ENCODE measurements at regions not wholly inside any gene's neighbourhood (a gene's known extent, or its start where the extent isn't known, plus 50 kb on each side); places are given as distances from the start of the nearest gene placed in this dataset.

DNA sequence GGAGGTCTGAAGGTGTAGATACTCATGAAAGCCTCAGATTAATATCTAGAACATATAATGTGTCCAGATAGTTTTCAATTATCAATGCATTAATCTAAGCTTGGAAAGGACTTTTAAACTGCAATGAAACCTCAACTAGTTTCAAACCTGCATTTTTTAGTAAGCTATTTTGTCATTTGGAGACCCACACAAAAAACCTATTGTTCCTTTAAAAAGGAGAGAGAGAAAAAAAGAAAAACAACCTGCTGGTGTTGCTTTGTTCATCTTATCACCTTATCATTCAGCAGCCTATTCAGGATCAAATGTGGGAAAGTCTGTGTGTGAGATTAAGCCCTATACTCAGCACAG is 215.7 kb upstream of the PLEKHG7 start:
- no peak for TF ChIP-seq EZH2 (IDR thresholded peaks at IDR 0.05; ENCODE audit: low read depth, unreplicated experiment)
- TF ChIP-seq, protein P1, sequence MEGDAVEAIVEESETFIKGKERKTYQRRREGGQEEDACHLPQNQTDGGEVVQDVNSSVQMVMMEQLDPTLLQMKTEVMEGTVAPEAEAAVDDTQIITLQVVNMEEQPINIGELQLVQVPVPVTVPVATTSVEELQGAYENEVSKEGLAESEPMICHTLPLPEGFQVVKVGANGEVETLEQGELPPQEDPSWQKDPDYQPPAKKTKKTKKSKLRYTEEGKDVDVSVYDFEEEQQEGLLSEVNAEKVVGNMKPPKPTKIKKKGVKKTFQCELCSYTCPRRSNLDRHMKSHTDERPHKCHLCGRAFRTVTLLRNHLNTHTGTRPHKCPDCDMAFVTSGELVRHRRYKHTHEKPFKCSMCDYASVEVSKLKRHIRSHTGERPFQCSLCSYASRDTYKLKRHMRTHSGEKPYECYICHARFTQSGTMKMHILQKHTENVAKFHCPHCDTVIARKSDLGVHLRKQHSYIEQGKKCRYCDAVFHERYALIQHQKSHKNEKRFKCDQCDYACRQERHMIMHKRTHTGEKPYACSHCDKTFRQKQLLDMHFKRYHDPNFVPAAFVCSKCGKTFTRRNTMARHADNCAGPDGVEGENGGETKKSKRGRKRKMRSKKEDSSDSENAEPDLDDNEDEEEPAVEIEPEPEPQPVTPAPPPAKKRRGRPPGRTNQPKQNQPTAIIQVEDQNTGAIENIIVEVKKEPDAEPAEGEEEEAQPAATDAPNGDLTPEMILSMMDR (conservative IDR thresholded peaks at IDR 0.05; ENCODE audit: low read depth in 2 of 2), result no peak
- TF ChIP-seq, protein P2, sequence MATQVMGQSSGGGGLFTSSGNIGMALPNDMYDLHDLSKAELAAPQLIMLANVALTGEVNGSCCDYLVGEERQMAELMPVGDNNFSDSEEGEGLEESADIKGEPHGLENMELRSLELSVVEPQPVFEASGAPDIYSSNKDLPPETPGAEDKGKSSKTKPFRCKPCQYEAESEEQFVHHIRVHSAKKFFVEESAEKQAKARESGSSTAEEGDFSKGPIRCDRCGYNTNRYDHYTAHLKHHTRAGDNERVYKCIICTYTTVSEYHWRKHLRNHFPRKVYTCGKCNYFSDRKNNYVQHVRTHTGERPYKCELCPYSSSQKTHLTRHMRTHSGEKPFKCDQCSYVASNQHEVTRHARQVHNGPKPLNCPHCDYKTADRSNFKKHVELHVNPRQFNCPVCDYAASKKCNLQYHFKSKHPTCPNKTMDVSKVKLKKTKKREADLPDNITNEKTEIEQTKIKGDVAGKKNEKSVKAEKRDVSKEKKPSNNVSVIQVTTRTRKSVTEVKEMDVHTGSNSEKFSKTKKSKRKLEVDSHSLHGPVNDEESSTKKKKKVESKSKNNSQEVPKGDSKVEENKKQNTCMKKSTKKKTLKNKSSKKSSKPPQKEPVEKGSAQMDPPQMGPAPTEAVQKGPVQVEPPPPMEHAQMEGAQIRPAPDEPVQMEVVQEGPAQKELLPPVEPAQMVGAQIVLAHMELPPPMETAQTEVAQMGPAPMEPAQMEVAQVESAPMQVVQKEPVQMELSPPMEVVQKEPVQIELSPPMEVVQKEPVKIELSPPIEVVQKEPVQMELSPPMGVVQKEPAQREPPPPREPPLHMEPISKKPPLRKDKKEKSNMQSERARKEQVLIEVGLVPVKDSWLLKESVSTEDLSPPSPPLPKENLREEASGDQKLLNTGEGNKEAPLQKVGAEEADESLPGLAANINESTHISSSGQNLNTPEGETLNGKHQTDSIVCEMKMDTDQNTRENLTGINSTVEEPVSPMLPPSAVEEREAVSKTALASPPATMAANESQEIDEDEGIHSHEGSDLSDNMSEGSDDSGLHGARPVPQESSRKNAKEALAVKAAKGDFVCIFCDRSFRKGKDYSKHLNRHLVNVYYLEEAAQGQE (IDR thresholded peaks at IDR 0.05; ENCODE audit: unreplicated experiment), result no peak
- TF ChIP-seq POLR2AphosphoS5 (IDR thresholded peaks at IDR 0.05; ENCODE audit: low read depth), result no peak
- TF ChIP-seq STAT1 (IDR thresholded peaks at IDR 0.05; ENCODE audit: unreplicated experiment), result no peak
- no peak for TF ChIP-seq JUNB (IDR thresholded peaks at IDR 0.05; ENCODE audit: unreplicated experiment)
- no peak for TF ChIP-seq ZNF462 (CRISPR knock-in tag; IDR thresholded peaks at IDR 0.05)
- no peak for TF ChIP-seq CREB1 (CRISPR knock-in tag; IDR thresholded peaks at IDR 0.05; ENCODE audit: low read depth)
- no peak for TF ChIP-seq EZH2phosphoT487 (IDR thresholded peaks at IDR 0.05; ENCODE audit: unreplicated experiment)
- TF ChIP-seq, protein P3, sequence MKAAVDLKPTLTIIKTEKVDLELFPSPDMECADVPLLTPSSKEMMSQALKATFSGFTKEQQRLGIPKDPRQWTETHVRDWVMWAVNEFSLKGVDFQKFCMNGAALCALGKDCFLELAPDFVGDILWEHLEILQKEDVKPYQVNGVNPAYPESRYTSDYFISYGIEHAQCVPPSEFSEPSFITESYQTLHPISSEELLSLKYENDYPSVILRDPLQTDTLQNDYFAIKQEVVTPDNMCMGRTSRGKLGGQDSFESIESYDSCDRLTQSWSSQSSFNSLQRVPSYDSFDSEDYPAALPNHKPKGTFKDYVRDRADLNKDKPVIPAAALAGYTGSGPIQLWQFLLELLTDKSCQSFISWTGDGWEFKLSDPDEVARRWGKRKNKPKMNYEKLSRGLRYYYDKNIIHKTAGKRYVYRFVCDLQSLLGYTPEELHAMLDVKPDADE (IDR thresholded peaks at IDR 0.05), result no peak
- TF ChIP-seq ZNF114 (CRISPR knock-in tag; IDR thresholded peaks at IDR 0.05), result no peak
- TF ChIP-seq ZNF331 (CRISPR knock-in tag; IDR thresholded peaks at IDR 0.05; ENCODE audit: low read depth), result no peak

All from GM23338 (cell line).